ENCODE measurements at regions not wholly inside any gene's neighbourhood (a gene's known extent, or its start where the extent isn't known, plus 50 kb on each side); places are given as distances from the start of the nearest gene placed in this dataset.

DNA sequence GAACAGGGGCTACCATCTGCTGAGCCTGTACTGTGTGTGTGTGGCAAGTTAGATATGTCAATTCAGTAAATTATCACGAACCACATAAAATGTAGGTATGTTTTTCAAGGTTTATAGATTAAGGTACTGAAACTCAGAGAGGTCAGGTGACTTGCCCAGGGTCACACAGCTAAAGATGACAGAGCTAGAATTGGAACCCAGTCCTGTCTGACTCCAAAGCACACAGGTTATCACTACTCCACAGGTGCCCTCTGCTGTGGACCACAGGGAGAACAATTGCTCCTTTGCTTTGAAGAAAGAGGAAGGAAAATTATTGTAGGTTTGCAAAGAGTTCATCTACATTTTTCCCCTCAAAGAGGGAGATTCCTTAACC is 229.7 kb upstream of the AGAP1 start:
- no peak for DNase-seq

DNA sequence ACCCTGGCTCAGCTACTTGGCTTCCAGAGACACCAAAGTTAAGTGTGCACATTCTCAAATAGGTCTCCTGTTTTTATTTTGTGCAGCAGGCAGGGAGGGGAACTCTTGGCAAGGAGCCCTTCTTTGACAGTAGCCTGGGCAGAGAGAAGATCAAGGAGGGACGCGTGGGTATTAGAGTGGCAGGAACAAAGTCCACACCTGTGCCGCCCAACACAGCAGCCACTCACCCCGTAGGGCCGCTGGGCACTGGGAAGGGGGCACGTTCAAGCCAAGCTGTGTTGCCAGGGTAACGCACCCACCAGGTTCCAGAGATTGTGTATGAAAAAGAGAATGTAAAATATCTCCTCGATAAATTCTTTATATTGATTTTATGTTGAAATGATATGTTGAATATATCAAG is 229.3 kb upstream of the AGAP1 start:
- no peak for DNase-seq

DNA sequence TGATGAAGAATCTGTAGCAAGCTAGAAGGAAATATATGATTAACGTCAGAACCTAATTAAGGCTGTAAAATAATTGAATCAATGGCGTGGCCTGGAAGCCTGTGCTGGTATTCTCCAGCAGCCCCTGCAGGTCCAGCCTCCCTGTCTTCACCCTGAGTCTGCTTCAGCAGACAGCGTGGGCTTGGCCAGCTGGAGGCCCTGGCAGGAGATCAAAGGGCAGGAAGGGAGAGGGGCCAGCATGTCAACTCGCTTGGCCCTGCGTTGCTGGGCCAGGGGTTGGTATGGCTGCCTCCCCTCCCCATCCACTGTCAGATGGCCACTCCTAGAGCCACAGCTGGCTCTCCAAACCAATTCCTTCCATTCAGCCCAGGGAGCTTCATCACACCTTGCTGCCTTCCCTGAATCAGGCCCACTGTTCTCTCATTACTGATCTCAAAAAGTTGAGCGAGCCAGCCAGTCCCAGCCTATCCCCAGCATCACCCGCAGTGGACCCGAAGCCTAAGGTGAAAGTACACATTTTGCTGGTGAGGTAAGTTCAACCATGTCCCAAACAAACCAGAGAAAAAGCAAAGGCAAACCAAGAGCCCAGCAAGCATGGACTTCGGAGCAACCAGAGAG is 228.4 kb upstream of the AGAP1 start:
- DNase-seq: no peak

DNA sequence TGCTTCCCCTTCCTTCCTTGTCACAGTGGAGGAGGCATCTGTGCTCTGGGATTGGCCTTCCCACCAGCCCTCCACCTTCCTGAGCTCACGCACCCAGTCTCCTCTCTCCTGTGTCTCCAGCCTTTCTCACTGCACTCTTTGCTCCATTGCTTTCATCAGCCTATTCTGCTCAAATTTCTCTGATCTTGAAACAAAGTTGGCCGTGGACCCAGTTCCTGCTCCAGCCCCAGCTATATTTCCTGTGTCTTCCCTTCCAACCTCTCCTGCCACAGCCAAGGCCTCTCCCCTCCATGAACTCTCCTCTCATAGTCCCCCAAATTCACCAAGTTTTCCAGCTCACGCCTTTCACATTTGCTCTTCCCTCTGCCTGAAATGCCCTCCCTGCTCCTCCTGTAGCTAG is 226.6 kb upstream of the AGAP1 start:
- no peak for DNase-seq

DNA sequence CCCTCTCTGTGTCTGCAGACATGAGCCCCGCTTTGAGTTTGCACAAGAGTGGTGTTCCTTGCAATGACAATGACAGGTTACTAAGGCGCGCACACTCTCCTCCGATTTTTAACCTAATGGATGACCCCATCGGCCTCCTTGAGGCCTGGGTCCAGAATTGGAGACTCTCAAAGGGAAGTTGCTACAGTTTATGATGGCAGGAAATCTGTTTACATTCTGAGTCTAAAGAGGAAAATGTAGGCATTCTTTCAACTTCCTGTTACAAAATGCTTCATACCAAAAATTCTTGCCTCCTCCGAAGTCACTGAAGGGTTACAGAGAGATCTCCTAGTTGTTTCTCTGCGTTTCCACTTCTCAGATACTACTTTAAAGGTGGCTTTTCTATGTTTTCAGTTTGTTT is 225.3 kb upstream of the AGAP1 start:
- DNase-seq: no peak

DNA sequence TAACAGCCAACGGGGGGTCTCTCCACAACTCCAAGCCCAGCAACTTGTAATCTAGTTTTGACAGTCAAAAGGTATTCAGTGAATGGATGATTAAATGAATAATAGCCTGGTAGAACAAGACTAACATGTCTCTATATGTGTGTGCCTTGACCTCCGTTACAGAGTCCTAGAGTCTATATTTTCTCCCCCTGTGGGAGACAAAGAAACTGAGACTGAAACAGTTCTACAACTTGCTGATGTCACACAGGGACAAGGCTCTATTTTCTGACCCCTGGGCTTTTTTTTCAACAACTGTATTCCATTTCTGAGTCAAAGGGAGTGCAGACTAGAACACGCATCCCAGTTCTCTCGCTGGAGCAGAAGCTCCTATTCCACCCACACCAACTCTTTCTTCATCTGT is 223.6 kb upstream of the AGAP1 start:
- no peak for DNase-seq

DNA sequence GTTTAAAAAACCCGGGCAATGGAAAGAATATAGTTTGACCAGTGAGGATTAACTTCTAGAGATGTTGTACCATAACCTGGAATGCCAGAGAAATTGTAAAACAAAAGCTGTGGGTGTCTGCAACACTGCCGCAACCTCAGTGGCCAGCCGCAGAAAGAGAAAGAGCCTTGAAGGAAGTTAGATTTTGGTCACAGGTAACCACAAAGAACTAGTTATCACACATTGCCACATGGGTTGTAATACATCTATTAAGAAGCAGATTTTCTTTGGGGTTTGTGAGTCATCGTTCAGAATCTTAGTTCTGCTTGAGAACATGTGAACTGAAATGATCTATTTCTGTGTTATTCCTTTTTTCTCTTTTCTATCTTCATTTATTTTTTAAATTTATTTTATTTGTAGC is 222.9 kb upstream of the AGAP1 start:
- no peak for DNase-seq

DNA sequence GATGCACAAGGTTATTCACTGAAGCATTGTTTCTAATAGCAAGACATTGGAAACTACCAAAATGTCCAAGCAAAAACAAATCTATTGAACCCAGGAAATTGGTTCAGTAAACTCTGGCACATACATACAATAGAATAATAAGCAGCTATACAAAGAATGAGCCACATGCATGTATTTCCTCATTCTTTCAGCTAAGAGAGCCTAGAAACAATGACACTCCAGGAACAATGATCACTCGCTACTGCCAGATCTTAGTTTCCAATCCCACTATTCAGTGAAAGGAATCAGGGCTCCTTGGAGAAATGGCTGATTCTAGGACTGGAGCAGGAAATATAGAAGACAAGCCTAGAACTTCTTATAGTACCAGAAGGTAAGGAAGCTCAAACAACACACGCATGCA is 221.9 kb upstream of the AGAP1 start:
- no peak for DNase-seq

DNA sequence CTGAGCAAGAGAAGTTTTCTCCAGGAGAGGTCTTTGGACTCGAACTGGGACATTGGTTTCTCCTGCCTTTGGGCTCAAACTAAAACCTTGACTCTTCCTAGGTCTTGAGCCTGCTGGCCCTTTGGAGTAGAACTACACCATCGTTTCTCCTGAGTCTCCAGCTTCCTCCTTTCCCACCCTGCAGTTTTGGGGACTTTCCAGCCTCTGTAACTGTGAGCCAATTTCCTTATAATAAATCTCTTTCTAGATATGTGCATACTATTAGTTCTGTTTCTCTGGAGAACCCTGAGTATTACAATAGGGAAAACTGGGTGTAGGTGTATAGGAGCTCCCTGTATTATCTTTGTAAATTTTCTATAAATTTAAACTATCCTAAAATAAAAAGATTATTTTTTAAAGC is 219.8 kb upstream of the AGAP1 start:
- no peak for DNase-seq

DNA sequence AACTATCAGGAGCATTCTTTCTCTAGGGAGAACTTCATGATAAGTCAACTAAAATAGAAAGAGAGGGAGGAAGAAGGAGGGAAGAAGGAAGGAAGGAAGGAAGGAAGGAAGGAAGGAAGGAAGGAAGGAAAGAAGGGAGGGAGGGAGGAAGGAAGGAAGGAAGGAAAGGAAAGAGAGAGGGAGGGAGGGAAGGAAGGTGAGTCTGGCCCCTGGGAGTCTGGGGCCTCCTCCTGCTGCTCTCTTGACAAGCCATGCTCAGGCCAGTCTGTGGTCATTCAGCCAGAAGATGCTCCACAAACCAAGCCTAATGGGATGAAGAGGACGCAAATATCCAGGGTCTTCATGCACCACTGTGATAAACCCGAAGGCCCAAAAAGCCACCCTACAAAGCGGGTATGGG is 216.4 kb upstream of the AGAP1 start:
- DNase-seq: no peak

DNA sequence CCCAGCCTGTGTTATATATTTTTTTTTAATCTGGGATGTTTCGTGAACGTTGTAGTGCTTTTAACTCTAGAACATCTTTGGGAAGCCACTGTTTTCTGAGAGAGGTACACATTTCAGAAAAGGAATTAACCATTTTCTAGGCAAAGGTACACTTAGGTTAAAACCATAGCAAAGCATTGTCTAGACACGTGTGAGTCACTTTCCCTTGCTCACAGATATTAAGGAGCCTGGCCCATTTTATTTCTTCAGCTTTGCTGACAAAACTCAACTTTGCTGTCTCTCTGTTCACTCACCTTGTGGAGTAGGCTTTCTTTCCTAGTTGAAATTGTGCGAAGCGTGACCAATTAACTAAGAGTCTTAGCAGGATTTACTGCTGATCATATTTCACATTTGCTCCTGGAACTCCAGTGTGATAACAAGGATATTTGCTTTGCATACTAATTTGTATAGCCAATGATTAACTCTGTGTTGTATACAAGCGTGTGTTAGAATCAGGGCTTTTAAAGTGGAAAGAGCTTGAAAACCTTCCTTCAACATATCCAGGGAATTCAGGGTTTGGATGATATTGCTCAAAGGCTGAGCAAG is 215.0 kb upstream of the AGAP1 start:
- no peak for DNase-seq

DNA sequence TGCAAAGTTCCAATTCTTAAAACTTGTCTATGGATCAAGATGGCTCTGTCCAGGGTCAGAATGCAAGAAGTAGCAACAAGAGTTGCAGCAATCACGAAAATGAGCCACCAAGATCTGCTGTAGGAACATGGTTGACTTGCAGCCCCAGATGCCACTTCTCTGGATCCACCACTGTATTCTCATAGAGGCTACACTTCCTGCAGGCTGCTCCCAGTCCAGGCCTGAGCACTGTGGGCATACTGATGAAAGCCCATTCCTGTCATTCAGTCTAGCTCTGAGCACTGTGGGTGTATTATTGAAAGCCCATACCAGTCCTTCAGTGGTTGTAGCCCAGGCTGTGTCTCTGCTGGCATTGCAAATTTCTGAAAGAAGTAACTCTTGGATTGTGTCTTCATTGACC is 213.9 kb upstream of the AGAP1 start:
- no peak for DNase-seq

DNA sequence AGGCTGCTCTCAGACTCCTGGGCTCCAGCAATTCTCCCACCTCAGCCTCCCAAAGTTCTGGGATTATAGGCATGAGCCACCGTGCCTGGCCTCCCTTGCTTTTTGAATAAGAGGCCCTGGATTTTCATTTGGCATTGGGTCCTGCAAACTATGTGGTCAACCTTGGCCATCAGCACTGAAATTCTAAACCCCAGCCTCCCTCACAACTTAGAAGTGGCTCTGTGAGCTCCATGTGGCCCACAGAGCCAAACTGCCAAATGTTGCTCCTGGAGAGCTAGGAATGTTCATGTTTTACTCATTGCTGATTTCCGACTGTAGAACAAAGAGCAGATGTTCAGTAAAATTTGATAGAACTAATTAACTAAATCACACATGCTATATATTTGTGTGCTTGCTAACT is 210.6 kb upstream of the AGAP1 start:
- no peak for DNase-seq

DNA sequence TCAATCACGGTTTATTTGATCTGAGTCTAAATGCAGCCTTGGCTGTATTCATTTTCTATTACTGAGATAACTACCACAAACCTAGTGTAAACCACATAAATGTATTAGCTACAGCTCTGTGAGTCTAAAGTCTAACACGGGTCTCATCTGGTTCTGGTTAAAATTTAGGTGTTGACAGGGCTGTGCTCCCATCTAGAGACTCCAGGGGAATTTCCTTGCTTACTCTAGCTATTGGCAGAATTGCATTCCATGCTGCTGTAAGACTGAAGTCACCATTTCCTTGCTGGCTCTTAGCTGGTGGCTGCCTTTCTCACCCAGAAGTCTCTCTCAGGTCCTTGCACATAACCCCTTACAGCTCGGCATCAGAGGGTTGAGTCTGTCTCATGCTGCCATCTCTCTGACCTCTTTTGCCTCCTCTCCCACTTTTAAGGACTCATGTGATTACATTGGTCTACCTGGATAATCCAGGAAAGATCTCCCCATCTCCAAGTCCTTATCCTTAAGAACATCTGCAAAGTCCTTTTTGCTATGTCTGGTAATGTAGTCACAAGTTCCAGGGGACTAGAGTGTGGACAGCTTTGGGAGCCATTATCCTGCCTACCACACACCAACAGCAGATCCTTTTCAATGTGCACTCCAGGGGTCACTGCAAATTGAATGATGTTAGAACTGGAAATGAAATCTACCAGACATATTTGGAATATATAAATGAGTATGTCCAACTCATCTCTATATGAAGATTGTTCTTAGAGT is 207.0 kb upstream of the AGAP1 start:
- DNase-seq: no peak

DNA sequence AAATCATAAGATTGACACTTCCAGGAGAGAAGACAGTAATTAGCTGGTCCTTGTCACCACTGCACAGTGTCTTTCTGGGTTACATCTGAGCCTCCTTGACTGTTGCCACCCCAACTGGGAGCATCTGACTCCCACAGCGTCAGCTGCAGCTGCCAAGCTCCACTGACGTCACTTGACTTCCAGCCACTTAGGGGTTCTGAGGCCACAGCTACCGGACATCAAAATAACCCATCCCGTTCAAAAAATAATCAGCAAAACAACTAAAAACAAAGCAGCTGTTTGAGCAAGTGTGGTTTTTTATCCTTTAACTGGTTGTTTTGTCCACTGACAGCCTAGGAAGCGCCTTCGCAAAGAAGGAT is 206.5 kb upstream of the AGAP1 start:
- no peak for DNase-seq

DNA sequence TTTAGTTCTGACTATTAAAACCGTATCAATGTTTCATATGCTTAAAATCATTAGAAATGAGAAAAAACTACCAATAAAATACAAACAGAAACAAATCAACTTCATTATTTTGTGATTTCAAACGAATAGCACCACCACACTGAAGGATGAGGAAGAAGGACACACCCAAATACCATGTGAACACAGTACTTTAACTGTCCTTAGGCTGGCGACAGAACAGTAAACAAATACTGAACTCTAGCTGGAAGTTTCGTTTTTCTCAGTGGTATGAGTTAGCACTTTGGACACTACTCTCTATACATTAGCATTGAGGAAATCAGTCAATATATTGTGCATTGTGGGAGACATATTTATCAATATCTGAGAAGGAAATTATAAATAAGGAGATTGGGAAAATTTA is 202.4 kb upstream of the AGAP1 start:
- no peak for DNase-seq

DNA sequence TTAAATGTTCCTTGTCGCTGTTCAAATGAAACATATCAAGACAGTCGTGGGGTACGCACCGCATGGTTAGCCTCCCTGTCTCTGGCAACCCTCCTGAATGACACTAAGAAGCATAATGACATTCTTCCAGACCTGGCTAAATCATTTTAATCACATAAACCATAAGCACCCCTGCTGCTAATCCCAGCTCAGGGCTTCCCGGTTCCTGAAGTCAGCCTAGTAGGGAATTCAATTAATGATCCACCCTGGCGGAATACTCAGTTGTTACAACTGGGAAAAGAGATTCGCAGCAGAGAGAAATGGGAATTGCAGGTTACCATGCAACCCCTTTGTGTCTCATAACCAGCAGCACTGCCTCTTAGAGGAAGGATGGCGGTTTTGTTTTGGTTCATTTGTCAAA is 200.8 kb upstream of the AGAP1 start:
- DNase-seq: no peak

DNA sequence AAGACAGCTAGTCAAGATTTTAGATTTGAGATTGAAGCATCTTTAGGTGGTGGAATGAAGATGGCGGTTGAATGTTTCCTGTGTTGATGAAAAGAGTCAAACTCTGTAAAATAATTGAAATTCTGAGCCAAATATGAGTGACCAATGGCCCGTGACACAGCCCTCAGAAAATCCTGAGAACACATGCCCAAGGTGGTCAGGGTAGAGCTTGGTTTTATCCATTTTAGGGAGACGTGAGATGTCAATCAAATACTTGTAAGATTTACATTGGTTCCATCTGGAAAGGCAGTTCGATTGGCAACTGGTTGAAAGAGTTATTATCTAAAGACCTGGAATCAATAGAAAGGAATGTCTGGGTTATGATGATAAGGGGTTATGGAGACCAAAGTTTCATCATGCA is 198.0 kb upstream of the AGAP1 start:
- DNase-seq: no peak

DNA sequence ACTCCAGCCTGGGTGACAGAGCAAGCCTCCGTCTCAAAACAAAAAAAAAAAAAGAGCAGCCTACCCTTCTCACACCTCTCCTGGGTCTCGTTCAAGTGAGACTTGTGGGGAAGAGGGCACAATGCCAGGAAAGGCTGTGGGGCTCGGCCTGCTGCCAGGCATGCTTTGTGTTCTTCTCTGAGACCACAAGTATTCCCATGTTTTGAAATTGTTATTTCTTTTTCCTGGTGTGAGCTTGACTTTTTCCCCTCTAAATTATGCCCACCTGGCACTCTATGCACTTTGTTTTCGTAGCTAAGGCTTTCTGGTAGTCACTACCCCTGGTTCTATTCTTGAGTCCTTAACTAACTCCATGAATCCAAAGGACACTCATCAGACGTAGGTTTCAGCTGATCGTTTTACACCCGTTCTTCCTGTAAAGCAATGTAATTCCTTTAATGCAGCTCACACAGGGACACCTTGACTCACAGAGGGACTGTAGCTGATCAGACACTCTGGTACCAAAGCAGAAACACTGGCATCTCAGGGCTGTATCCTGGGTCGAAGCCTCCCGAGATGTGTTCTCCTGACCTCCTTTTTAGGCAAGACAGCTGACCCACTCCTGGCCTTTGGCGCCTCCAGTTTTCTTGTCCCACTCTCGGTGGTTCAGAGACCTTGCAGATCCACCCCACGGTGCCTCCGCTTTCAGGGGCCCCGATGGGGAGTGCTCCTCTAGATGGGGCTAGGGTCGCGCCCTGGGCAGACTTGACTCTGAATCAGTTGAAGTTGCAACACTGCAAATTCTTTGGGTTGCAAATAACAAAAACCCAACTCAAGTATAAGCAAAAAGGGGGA is 193.3 kb upstream of the AGAP1 start:
- peak; percentile 73 to 78 for DNase-seq

DNA sequence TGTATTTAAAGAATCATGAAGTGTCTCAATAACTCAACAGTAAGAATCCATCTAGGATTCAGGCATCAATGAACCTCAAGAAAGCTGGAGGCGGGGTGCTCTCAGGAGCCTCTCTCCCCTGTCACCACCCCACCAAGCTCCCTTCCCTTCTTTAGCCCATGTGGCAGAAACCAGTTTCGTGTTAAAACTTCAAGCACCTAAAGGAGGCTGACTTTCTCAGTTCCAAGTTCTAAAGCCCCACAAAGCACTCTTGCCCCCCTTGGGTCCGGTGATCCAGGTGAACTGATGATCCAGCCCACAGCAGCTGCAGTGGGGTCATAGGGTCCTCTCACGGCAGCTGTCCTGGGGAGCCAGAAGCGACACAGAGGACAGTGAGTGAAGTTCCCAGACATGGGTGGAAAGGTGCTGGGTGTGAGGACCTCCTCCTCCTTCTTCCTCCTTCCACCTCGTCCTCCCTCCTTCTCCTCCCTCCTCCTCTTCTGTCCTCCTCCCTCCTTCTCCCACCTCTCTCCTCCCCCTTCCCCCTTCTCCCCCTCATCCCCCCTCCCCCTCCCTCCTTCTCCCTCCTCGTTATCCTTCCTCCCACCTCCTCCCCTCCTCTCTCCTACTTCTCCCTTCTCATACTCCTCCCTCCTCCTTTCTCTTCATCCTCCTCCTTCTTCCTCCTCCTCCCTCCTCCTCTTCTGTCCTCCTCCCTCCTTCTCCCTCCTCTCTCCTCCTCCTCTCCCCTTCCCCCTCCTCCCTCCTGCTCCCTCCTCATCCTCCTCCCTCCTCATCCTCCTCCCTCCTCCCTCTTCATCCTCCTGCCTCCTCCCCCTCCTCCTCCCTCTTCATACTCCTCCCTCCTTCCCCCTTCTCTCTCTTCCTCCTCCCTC is 192.4 kb upstream of the AGAP1 start:
- DNase-seq: no peak

DNA sequence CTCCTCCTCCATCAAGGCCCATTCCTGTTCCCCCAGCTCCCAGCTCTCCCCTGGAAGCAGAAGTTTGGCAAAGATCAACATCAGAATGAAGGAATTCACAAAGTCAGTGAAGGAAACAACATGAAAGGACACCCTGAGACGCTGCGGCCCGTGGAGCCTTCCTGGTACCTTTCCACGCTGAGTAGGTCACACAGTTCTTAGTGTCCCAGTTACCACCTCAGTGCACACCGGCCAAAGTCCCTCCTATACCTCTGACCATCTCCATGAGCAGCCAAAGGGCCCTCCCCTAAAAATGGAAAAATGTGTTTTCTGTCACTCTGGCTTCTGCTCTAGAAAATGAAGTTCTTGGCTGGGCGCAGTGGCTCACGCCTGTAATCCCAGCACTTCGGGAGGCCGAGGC is 191.6 kb upstream of the AGAP1 start:
- no peak for DNase-seq
